Epithelial cell of proximal tubule (primary cell): ENCODE measurements at regions not wholly inside any gene's neighbourhood (a gene's known extent, or its start where the extent isn't known, plus 50 kb on each side); places are given as distances from the start of the nearest gene placed in this dataset.

ENCODE experiments used
- DNase-seq: peaks from one replicate; pipeline ENCODE4 v3.0.0-alpha.2; 2011; ENCODE audit warnings: low read depth
- H3K4me3 ChIP-seq: 2 replicates; pipeline ENCODE4 v1.5.1; 2011; ENCODE audit warnings: low read depth, mild to moderate bottlenecking, low read length
- TF ChIP-seq, protein P1 (sequence below): conservative IDR thresholded peaks from 2 replicates; pipeline ENCODE4 v1.5.1; 2012; ENCODE audit warnings: low read depth, mild to moderate bottlenecking, low read length

DNA sequence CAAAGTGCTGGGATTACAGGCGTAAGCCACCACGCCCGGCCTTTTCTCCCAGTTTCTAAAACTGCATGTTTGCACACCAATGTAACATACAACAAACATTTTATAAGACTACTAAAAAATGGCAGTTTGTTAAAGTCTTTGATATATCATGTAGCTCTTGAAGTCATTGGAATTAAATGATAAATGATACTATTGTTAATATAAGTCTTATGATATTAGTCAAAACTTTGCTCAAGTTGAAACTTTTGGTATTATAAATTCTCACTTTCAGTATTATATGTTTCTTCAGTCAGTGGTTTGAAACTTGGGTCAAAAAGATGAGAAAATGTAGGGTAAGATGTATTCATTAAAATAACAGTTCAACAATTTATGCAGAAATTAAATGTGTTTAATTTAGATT, 117.6 kb upstream of the TBL1XR1 start:
- no peak for DNase-seq
- no peak overlapping the region for H3K4me3 ChIP-seq
- TF ChIP-seq, protein P1, sequence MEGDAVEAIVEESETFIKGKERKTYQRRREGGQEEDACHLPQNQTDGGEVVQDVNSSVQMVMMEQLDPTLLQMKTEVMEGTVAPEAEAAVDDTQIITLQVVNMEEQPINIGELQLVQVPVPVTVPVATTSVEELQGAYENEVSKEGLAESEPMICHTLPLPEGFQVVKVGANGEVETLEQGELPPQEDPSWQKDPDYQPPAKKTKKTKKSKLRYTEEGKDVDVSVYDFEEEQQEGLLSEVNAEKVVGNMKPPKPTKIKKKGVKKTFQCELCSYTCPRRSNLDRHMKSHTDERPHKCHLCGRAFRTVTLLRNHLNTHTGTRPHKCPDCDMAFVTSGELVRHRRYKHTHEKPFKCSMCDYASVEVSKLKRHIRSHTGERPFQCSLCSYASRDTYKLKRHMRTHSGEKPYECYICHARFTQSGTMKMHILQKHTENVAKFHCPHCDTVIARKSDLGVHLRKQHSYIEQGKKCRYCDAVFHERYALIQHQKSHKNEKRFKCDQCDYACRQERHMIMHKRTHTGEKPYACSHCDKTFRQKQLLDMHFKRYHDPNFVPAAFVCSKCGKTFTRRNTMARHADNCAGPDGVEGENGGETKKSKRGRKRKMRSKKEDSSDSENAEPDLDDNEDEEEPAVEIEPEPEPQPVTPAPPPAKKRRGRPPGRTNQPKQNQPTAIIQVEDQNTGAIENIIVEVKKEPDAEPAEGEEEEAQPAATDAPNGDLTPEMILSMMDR: no peak

DNA sequence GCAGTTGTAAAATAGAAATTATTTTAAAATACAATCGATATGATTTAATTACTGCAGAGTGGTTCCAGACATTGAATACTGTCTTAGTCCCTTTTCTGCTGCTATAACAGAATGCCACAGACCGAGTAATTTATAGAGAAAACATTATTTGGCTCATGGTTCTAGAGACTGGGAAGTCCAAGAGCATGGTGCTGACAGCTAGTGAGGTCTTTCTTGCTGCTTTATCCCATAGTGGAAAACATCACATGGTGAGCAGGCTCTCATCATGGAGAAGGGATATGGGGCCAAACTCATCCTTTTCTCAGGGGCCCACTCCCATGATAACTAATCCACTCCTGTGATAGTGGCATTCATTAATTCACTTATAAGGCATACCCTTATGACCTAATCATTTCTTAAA, 120.0 kb upstream of the TBL1XR1 start:
- TF ChIP-seq, protein P1: no peak
- no peak overlapping the region for H3K4me3 ChIP-seq
- DNase-seq: no peak

DNA sequence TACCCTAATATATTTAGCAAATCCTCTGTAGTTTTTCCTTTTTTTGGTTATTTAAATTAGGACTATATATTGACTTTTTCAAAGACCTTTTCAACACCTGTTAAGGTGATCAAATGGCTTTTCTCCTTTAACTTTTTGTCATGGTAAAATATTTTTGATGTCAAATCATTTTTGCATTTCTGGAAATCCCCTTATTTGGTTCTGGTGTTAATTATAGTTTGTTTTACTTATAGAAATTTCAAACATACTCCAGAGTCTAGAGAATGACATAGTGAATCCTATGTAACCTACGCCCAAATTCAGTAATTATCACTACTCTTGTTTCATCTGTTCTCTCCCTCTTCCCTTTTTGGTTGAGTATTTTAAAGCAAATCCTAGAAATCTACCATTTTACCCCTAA, 121.3 kb upstream of the TBL1XR1 start:
- no peak overlapping the region for H3K4me3 ChIP-seq
- DNase-seq: no peak
- TF ChIP-seq, protein P1: no peak

DNA sequence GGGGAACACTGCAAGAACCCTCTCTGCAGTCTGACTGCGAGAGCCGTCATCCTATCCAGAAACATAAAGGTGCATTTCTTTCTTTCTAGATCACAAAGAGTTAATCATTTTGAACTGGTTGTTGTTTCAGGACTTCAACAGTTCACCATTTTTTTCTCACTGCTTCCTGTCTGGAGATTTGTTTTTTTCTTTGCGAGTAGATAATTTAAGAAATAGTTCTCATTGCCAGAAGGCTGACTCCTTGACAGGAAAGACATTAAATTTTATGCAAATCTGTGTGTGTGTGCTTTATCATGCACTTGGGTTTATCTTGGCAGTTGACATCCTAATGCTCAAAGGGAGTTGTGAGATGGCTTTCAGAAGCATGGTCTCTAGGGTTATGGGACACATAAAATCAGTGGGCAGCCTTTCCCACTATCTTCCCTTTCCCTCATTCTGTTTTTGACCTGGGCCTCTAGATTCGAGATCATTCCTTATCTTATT, 123.5 kb upstream of the TBL1XR1 start:
- DNase-seq: no peak
- H3K4me3 ChIP-seq: no peak overlapping the region
- TF ChIP-seq, protein P1: no peak

DNA sequence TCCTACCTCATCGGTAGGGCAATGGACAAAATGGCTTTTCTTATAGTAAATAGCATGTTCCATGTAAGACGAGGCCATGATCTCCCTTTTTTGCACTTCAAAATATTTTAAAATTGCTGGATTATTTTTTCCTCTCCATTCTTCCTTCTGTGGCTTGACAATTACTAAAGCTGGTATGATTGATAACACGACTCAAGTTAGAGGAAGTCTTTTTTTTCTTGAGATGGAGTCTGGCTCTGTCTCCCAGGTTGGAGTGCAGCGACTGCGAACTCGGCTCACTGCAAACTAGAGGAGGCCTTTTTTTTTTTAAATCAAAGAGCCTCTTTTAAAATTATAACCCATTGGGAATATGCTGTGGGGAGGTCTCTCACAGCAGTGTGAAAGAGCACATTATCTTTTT, 124.5 kb upstream of the TBL1XR1 start:
- TF ChIP-seq, protein P1: no peak
- no peak for DNase-seq
- no peak overlapping the region for H3K4me3 ChIP-seq

DNA sequence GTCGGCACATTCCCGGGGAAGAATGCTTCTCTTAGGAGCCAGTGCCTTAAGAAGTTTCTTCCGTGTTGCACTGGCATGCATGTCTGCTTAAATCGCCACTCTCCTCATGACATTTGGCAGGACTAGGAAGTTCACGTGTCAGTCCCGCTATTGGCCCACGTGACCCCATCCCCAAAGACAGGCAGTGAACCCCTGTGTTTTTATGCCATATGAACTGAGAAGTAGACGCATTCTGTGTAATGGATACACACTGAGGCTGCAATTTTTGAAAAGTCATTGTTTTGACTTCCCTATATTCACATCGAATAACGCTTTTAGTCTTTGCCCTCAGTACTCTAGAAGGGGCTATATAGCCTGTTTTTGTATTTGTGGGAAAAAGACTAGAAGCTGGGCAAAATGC, 125.6 kb upstream of the TBL1XR1 start:
- TF ChIP-seq, protein P1: no peak
- no peak for DNase-seq
- H3K4me3 ChIP-seq: no peak overlapping the region

DNA sequence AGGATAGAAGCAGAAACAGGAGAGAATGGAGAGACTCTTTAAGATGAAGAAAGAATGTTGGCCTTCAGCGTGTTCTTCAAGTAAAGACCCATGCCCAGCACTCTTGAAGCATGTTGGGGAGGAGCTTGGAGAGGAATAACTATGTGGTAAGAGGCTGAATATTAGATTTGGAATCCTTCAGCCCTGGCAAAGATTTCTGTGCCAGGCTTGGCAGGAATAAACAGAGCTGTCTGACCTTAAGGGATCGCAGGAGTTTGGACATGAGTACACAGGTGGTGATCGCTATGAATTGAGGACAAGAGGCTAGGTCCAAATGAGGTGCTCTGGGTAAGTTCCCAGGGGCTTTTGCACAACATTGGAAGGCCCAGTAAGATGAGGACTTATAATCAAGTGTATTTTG, 132.6 kb upstream of the TBL1XR1 start:
- TF ChIP-seq, protein P1: no peak
- no peak for DNase-seq
- no peak overlapping the region for H3K4me3 ChIP-seq
